NCI-H1694 treated with DMSO at 0.1 percent for 48 hours (cell line): ENCODE measurements at regions not wholly inside any gene's neighbourhood (a gene's known extent, or its start where the extent isn't known, plus 50 kb on each side); places are given as distances from the start of the nearest gene placed in this dataset.
"Not testable (repeated sequence)": the region's sequence is repeated elsewhere in the genome, so short reads cannot be mapped to it uniquely, and the experiment has no call there.

Experiments
- DNase-seq: peaks from one replicate; lab custom pipeline; 2025; lab: John Stamatoyannopoulos, UW

DNA sequence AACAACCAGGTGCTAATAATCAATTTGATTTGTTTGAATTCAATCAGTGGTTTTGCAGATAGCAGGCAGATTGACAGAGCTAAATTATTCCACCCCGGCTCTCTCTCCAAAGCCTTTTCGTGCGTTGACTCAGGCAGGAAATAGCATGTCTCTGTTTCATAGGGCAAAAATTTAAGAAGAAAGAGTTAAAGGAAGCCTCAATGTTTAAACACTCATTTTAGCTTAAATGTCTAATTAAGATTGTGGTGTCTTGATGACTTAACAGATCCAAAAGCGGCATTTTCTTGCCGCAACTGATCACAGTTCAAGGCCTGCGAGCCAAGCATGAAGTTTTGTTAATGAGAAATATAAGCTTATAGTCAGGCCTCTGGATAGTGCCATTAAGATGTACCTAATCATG lies 1051.1 kb upstream of the AUTS2 start:
- DNase-seq: no peak

DNA sequence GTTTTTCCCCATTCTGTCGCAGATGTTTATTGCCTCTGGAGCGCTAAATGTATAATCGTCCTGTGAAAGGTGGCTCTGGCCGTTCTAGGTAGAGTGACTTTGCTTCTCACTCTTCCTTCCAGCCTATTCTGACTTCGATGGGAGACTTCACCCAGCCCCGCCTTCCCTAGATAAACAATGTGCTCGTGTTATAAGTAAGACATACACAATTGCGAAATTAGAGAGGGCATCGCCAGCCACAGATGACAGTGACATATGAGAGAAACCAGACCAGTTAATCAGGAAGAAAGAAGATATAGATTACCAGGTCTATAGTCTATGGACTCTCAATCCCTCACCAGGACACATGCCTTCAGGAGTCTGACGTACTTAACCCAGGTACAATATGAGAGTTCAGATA lies 1050.5 kb upstream of the AUTS2 start:
- DNase-seq: no peak

DNA sequence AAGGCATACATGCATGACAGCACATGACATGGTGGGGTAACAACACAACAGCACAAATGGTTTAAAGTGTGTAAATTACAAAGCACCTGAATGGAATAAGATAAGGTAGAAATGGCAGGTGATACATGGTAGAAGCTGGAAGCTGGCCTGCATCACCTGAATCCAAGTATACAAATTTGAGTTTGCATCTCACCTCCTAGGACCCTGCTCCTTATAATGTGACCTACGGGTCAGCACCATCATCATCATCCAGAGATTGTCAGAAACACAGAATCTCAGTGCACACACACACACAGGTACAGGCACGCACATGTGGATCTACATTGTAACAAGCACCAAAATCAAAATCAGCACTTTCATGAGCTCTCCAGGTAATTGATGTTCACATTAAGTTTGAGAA lies 1048.2 kb upstream of the AUTS2 start:
- DNase-seq: no peak

DNA sequence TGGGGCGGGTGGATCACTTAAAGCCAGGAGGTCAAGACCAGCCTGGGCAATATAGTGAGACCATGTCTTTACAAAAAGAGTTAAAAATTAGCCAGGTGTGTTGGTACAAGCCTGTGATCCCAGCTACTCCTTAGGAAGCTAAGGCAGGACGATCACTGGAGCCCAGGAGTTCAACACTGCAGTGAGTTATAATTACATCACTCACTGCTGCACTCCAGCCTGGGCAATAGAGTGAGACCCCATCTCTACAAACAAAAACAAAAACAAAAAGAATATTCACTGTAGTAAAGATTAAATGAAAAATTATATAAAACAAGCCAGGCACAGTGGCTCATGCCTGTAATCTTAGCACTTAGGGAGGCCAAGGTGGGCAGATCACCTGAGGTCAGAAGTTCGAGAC lies 1047.6 kb upstream of the AUTS2 start:
- no peak for DNase-seq

DNA sequence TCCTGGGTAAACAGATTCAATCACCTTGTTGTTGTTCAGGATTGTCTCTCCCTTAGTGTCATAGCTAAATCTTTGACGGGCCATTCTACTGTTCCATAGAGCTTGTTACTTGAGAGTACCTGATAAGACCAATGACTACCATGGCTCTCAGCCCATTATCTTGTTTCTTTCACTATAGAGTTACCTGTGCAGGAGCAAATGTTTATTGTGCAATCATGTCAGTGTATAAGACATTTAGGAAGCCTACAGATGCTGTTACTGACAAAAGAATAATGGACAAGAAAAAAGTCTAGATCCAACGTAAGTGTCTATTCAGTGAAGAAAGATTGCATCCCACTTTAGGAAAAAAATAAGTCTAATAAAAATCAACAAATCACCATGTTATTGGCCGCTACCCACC lies 1041.7 kb upstream of the AUTS2 start:
- no peak for DNase-seq

DNA sequence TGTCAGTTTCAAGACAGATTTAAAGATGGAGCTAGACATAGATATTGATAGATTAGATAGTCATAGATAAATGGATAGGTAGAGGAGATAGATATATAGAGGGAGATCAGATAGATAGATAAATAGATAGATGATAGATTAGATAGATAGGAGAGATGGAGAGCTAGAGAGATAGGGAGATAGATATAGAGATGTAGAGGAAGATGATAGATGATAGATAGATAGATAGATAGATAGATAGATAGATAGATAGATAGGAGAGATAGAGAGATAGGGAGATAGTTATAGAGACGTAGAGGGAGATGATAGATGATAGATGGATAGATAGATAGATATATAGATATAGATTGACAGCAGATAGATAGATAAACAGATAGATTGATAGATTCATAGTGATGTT lies 1038.8 kb upstream of the AUTS2 start:
- no peak for DNase-seq

DNA sequence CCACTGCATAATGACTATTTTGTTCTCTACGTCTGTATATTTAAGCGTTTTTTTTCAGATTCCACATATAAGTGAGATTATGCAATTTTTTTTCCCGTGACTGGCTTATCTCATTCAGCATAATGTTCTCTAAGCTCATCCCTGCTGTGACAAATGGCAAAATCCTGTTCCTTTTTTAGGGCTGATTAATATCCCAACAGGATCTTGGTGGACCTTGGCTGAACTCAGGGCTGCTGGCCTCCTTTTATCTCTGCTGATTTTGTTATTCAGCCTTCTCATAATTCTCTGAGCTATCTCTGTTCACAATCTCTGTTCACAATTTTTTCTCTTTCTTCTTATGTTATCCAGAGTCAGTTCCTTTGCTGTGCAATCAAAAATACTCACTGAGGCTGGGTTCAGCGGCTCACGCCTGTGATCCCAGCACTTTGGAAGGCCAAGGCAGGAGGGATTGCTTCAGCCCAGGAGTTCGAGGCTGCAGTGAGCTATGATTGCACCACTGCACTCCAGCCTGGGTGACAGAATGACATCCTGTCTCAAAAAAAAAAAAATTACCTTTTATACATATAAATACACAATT lies 1035.9 kb upstream of the AUTS2 start:
- DNase-seq: no peak

DNA sequence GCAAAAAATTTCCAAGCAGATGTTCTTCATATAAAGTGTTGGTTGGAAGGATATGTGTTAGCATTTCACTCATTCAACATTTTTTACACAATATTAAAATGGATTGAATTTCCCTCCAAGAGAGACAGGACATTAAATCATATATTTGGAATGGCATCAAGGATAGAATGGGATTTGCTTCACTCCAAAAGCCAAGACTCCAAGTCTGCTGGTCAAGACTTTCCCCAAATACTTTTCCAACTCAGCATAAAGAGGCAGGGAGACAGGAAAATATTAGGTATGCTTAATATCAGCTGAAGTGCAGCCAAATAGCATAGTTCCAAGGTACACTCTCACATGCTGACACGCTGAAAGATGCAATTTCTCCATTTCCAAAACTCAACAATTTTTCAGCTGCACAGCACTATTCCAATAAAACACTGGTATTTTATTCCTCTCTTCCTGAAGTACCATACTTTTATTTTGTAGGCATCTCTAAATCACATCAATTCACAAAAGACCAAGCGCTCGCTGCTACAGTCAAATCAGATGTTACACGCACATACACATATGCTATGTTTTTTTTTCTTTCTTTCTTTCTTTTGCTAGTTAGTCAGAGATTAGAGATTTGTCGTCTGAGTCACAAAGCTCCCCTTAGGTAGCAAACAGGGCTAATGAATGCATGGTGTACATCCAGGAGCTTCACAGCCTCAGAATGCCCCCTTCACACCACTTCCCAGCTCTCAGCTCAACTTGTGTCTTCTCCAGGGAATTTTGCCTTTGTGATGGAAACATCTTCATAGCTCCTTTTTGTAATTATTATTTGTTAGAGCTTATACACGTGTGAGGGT lies 1033.8 kb upstream of the AUTS2 start:
- DNase-seq: no peak

DNA sequence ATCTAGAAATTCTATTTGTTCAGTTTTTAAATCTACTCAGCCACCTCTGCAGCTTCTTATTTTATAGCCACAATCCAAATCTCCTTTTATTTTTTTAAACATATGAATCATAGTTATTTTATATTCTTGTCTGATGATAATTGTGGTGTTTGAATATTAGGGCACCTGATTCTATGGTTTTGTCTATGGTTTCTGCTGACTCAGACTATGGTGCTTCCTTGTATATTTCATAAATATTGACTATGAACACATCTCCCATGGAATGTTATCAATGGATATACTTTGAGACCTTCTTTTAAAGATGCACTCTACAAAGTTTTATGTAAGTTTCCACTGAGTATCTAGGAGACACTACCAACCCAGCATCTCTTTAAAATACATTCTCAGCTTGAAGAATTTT lies 1027.0 kb upstream of the AUTS2 start:
- DNase-seq: no peak

DNA sequence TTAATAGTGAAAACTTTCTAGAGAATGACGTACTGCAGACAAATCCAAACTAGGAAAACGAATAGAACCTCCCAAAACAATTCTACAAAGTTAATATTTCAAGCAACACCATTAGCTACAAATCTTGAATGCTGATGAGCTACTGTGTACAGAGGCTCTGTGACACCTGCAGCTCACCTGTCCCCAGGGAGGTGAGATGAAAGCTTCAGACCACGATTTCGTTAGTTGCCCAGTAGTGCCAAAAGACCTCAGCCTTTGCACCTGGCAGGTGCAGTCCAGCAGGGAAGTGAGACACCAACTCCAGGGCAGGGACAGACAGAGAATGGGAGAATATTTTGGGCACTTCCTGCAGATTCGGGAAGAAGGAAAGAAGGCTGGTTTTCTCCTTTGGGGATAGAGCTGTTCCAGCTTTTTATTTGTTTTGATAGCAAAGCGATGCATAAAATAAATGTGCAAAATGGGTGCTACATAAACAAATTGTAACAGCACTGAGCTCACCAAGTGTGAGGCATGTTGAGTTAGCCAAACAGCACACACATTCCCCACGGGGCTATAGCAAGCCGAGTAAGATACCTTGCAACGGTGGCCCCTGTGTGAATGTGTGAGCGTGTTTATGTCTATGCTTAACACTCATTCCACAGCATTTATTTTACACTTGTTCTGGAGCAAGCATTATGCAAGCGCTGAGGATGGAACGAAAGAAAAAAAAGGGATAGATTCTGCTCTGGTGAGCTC lies 1024.8 kb upstream of the AUTS2 start:
- DNase-seq: no peak

DNA sequence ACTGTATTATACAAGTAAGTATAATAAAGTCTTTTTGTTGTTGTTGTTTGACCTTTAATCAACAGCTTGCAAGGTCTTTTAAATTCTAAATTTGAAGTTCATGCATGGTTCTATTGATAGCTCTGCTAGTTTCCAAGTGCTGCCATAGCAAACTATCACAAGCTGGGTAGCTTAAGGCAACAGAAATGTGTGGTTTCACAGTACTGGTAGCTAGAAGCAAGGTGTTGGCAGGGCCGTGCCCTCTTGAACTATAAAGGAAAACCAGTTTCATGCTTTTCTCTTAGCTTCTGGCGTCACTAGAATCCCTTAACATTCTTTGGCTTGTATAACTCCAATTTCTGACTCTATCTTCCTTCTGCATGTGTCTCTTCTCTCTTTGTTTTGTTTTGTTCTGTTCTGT lies 1021.9 kb upstream of the AUTS2 start:
- no peak for DNase-seq

DNA sequence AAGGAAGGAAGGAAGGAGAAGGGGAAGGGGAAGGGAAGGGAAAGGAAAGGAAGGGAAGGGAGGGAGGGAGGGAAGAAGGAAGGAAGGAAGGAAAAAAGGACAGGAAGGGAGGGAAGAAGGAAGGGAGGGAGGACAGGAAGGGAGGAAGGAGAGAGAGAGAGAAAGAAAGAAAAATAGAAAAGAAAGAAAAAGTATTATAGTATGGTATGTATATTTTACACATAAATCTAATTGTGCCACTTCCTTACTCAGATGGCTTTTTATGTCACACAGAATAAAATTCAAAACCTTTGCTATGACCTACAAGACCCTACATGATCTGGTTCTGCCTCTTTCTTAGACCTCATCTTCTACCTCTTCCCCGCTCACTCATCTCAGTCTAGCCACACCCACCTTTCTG lies 1016.9 kb upstream of the AUTS2 start:
- no peak for DNase-seq

DNA sequence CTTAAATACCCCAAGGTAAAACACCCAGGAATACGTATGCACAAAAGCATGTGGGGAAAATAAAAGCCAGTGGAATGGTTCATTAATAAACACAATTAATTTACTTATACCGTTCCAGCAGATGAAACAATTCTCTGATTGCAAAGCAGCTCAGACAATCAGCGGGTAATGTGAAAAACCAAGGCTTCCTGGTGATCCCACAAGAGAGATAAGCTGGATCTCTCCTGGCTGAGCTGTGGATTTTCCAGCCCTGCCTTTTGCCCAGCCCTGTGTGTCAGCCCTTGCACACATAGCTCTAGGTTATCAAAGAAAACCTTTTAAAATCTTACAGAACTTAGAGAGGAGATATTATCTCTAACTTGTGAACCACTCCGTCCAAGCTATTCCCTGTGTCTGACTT lies 1010.7 kb upstream of the AUTS2 start:
- no peak for DNase-seq

DNA sequence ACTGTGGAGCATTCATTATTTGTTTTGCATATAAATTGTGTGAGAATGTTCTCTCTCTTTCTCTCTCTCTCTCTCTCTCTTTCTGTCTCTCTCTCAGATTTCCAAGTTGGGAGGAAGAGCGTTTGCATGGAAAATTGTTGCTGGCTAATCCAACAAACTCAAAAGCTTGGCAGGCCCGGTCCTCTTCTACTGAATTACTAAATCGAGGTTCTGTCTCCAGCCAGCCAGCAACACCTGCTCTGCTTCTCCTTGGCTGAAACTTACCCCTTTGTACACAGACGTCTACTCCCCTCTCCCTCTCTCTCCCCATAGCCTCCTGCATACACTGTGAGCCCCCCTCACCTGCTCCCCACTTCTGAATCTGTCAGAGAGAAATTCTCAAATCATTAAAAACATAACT lies 996.4 kb upstream of the AUTS2 start:
- DNase-seq: no peak

DNA sequence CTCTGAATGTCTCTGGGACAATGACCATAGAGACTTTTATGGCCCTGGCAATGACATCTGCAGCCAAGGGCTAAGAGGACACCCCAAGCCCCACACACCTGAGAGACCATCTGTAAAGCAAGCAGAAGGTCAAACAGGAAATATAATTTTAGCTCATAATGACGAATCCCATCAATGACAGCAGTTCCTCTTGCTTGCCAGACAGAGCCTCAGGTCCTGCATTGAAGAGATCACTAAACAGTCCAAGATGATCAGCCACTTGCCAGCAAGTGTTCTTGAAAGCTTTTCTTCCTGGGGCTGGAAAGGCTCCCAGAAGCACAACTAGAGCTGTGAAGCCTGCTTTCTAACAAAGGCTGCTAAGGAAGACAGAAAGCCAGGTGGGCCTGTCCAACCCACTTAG lies 993.7 kb upstream of the AUTS2 start:
- no peak for DNase-seq

DNA sequence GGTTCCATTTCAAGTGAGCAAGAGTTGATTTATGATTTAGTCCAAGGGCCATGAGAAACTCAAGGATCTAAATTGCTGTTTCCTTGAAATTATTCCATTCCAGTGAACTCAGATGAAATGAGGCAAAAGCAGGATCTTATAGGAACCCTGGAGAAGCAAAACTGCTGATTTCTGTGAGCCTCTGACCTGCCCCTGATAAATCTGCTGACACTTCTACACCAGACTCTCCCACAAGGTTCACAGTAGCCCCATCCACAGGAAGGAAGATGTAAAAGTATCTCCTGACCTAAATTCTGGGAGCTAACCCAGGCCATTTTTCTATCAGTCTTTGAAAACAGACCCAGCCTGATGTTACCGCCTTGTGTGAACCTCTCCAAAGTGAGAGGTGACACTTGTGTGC lies 987.6 kb upstream of the AUTS2 start:
- DNase-seq: no peak

DNA sequence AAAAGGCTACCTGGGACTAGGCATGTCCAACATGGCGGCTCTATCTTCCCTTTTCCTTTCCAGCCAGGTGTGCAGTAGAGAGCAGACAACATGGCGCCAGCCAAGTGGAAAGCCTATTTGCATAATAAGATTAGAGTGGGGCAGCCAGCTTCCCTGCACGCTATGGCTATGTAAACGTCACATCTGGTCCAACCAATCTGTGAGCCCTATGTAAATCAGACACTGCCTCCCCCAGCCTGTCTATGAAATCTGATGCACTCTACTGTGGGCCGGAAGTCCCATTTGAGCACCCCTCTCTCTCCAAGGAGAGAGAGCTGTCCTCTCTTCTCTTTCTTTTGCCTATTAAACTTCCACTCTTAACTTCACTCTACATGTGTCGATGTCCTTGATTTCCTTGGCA lies 984.9 kb upstream of the AUTS2 start:
- DNase-seq: no peak

DNA sequence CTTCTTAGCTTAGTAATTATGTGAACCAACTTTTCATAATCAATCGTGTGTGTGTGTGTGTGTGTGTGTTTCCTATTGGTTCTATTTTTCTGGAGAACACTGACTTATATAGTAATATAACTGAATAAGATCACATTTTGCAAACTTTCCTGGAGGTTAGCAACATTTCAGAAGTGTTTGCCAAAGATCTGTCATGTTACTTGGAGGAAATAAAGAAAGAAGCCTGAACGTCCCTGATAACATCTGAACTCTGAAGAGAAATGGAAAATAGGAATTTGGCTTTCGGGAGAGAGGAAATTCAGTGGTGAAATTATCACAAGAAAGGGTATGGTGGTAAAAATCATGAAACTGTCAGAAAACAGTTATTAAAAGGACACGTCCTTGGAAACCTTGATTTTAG lies 984.4 kb upstream of the AUTS2 start:
- no peak for DNase-seq

DNA sequence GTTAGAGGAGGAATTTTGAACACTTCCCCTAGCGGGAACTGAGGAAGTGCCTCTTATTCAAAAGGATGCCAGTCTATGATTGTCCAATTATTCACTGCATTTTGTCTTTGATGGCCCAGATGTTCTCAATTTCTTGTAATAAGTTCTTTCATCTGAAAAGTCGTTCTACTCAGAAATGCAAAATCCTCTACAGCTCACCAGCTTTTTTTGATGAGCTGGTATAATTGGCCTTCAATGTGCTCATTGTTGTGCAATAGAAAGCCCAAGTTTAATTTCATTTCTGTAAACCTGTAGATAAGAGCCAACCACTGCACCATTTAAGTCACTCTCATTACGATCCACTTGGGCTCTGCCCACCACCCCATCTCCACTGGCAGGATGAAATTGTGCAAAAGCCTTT lies 978.7 kb upstream of the AUTS2 start:
- no peak for DNase-seq

DNA sequence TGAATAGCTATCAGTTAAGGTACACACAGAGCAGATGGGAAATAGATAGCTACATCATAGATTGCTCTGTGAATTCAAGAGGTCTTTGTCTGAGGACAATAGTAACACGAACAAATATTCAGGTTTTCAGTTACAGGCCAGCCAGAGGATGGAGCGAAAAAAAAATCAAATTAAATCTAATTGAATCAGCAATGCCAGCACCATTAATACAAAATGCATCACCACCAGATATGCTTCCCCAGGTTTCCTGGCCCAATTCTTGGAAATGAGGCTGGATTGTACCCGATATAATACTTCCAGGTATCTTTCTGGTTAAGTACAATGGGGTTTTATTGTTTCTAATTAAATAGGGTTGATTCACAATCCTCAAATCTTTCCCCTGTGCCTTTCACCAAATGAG lies 975.8 kb upstream of the AUTS2 start:
- DNase-seq: no peak

DNA sequence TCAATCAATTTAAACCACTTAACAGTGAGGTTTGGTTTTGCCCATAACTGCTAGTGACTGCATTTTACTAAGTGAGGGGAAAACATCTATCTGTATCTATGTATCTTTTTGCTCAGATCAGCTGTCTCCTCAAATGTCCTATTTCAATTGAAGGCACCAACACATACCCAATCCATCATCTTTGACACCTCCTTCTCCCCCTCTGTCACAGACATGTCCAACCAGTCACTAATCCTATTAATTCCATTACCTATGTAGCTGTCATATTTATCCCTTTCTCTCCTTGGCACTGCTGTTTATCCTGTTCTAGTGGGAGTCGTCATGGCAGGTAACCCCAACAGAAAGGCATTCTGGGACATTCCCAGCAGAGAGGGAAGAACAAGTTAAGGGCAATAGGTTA lies 975.2 kb upstream of the AUTS2 start:
- no peak for DNase-seq

DNA sequence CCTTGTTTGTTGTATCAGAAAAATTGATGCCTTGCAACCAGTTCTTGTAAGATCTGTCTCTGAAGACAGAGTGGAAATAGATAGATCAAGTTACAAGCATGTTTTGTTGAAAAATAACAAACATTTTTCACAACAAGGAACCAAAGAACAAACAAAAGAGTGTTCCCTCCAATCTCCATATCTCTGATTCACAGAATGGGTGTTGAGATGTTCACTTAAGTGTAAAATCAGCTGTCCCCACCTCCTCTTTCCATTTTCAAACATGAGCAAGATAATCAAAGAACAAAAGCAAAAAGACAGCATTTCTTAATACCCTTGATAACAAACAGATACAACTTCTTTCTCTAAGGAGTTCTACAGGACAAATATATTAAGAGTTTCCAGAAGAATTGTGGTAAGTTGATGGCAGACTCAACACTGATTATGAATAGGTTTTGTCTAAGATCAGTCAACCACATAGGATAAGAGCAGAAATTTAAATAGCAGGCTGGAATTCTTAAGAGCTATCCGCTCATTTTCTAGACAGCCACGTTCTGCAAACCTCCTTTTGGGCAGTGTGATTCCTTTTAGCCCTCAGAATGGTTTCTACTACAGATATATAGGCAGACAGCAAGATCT lies 970.9 kb upstream of the AUTS2 start:
- DNase-seq: no peak

DNA sequence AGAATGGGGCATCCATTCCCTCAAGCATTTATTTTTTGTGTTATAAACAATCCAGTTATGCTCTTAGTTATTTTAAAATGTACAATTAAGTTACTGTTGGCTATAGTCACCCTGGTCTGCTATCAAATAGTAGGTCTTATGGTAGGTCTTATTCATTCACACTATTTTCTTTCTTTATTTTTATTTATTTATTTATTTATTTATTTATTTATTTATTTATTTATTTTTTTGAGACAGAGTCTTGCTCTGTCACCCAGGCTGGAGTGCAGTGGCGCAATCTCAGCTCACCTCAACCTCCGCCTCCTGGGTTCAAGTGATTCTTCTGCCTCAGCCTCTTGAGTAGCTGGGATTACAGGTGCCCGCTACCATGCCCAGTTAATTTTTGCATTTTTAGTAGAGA lies 967.4 kb upstream of the AUTS2 start:
- not testable (repeated sequence) for DNase-seq
